ENCODE measurements at regions not wholly inside any gene's neighbourhood (a gene's known extent, or its start where the extent isn't known, plus 50 kb on each side); places are given as distances from the start of the nearest gene placed in this dataset.

GRCh38 chr3:59425371-59425770 lies 375.5 kb upstream of the CFAP20DC start:
- Histone ChIP-seq H3K9me3 (replicated peaks in 1 of 2; ENCODE audit: control insufficient read depth in 2 of 2, insufficient read depth in 1 of 2, low read depth in 1 of 2, low read length in 2 of 2) (no peaks in the 10 kb centered on the region), H2BK120ac (ENCODE audit: low read depth, low read length) (no peak overlapping the region), H3K36me3 (replicated peaks in 1 of 2; ENCODE audit: control insufficient read depth in 2 of 2, insufficient read depth in 2 of 2, low read length in 2 of 2) (no peaks in the 10 kb centered on the region), H3K4me2 (ENCODE audit: insufficient read depth, low read length, poor library complexity, severe bottlenecking) (no peak overlapping the region), H4K8ac (ENCODE audit: low read depth, low read length) (no peak overlapping the region), H3K4me3 (ENCODE audit: low read length in 2 of 2) (no peak overlapping the region), H3K14ac (ENCODE audit: low read length) (no peak overlapping the region), H4K91ac (ENCODE audit: low read depth, low read length, poor library complexity) (no peak overlapping the region), H2BK5ac (ENCODE audit: low read length) (no peak overlapping the region), H3K4me1 (ENCODE audit: control insufficient read depth in 2 of 2, insufficient read depth in 1 of 2, low read depth in 1 of 2, low read length in 2 of 2) (no peaks in the 10 kb centered on the region), H2AFZ (ENCODE audit: low read length) (no peak overlapping the region), H2AK5ac (ENCODE audit: low read depth, low read length) (no peak overlapping the region), H2BK12ac (ENCODE audit: low read length) (no peak overlapping the region), H2BK15ac (ENCODE audit: low read length) (no peak overlapping the region), H3K9ac (ENCODE audit: low read depth, low read length, poor library complexity) (no peak overlapping the region), H3K18ac (ENCODE audit: low read length) (no peak overlapping the region), H3K27me3 (ENCODE audit: control insufficient read depth in 3 of 3, insufficient read depth in 3 of 3, low read depth in 1 of 3, low read length in 3 of 3) (peaks cover 0 to 24% (median 0%) of the 10 kb centered on the region in 3 experiments), H3K79me1 (ENCODE audit: low read depth, low read length) (no peaks in the 10 kb centered on the region), H3K23ac (ENCODE audit: low read depth, low read length, poor library complexity) (no peak overlapping the region), H3K27ac (replicated peaks; ENCODE audit: low read length) (no peak overlapping the region), H3K4ac (ENCODE audit: low read length) (no peak overlapping the region)
- DNase-seq (ENCODE audit: low spot score) = no peak
- WGBS, 2 donors (ENCODE audit: extremely low coverage in 2 of 2, insufficient read length in 2 of 2, insufficient replicate concordance in 1 of 2) = no CpG with 5 or more reads among the region's 8 CpGs

DNA sequence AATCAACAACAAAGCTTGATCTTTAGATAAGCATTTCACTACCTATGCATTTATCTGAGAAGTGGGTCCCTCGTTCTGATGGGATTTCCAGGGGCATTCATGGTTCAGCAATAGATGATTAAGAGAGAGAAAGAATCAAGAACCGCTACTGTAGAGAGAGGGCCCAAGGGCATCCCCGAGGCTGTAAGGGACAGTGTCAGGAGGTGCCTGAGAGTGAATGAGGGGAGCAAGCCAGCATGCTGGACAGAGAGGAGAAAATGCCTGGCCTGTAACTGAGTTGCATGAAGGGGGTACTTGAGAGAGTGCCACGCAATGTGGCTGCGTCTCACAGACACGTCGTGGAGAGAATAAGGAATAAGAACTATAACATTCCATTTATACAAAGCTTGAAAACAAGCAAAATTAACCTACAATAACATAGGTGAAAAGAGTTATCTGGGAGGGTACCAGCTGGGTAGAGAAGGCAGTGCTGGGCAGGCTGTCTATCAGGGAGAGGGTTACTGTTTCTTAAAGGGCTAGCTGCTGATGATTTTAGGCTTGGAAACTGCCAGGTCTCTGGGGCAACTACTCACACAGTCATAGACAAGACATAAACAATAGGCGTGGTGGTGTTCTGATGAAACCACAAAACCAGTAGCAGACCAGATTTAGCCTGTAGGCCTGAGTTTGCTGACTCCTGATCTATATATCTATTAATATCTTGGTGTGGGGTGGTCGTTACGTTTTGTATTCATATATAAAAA lies 374.6 kb upstream of the CFAP20DC start:
- Histone ChIP-seq H2BK12ac (ENCODE audit: low read length) (no peak overlapping the region), H3K4ac (ENCODE audit: low read length) (no peak overlapping the region), H2BK5ac (ENCODE audit: low read length) (no peak overlapping the region), H3K23ac (ENCODE audit: low read depth, low read length, poor library complexity) (no peak overlapping the region), H3K36me3 (replicated peaks in 1 of 2; ENCODE audit: control insufficient read depth in 2 of 2, insufficient read depth in 2 of 2, low read length in 2 of 2) (no peaks in the 10 kb centered on the region), H3K27me3 (ENCODE audit: control insufficient read depth in 3 of 3, insufficient read depth in 3 of 3, low read depth in 1 of 3, low read length in 3 of 3) (peaks cover 0 to 24% (median 0%) of the 10 kb centered on the region in 3 experiments), H2AK5ac (ENCODE audit: low read depth, low read length) (no peak overlapping the region), H3K9ac (ENCODE audit: low read depth, low read length, poor library complexity) (no peak overlapping the region), H2BK120ac (ENCODE audit: low read depth, low read length) (peak overlapping the region; percentile 20), H3K18ac (ENCODE audit: low read length) (no peak overlapping the region), H3K4me2 (ENCODE audit: insufficient read depth, low read length, poor library complexity, severe bottlenecking) (no peak overlapping the region), H4K8ac (ENCODE audit: low read depth, low read length) (no peak overlapping the region), H3K79me1 (ENCODE audit: low read depth, low read length) (no peaks in the 10 kb centered on the region), H2AFZ (ENCODE audit: low read length) (no peak overlapping the region), H3K4me3 (ENCODE audit: low read length in 2 of 2) (no peak overlapping the region), H3K9me3 (replicated peaks in 1 of 2; ENCODE audit: control insufficient read depth in 2 of 2, insufficient read depth in 1 of 2, low read depth in 1 of 2, low read length in 2 of 2) (no peaks in the 10 kb centered on the region), H4K91ac (ENCODE audit: low read depth, low read length, poor library complexity) (no peak overlapping the region), H3K27ac (replicated peaks; ENCODE audit: low read length) (no peak overlapping the region), H3K4me1 (ENCODE audit: control insufficient read depth in 2 of 2, insufficient read depth in 1 of 2, low read depth in 1 of 2, low read length in 2 of 2) (no peaks in the 10 kb centered on the region), H3K14ac (ENCODE audit: low read length) (no peak overlapping the region), H2BK15ac (ENCODE audit: low read length) (no peak overlapping the region)
- no peak for DNase-seq (ENCODE audit: low spot score)
- no CpG with 5 or more reads among the region's 10 CpGs for WGBS, 2 donors (ENCODE audit: extremely low coverage in 2 of 2, insufficient read length in 2 of 2, insufficient replicate concordance in 1 of 2)

- Histone ChIP-seq H3K9ac (ENCODE audit: low read depth, low read length, poor library complexity) (no peak overlapping the region), H3K79me1 (ENCODE audit: low read depth, low read length) (no peaks in the 10 kb centered on the region), H3K23ac (ENCODE audit: low read depth, low read length, poor library complexity) (no peak overlapping the region), H3K4me3 (ENCODE audit: low read length in 2 of 2) (no peak overlapping the region), H2BK12ac (ENCODE audit: low read length) (no peak overlapping the region), H4K91ac (ENCODE audit: low read depth, low read length, poor library complexity) (no peak overlapping the region), H3K36me3 (replicated peaks in 1 of 2; ENCODE audit: control insufficient read depth in 2 of 2, insufficient read depth in 2 of 2, low read length in 2 of 2) (no peaks in the 10 kb centered on the region), H3K18ac (ENCODE audit: low read length) (no peak overlapping the region), H2AK5ac (ENCODE audit: low read depth, low read length) (no peak overlapping the region), H2BK15ac (ENCODE audit: low read length) (no peak overlapping the region), H3K14ac (ENCODE audit: low read length) (no peak overlapping the region), H3K27ac (replicated peaks; ENCODE audit: low read length) (no peak overlapping the region), H3K4ac (ENCODE audit: low read length) (no peak overlapping the region), H3K4me2 (ENCODE audit: insufficient read depth, low read length, poor library complexity, severe bottlenecking) (no peak overlapping the region), H2BK5ac (ENCODE audit: low read length) (no peak overlapping the region), H2AFZ (ENCODE audit: low read length) (no peak overlapping the region), H3K9me3 (replicated peaks in 1 of 2; ENCODE audit: control insufficient read depth in 2 of 2, insufficient read depth in 1 of 2, low read depth in 1 of 2, low read length in 2 of 2) (no peaks in the 10 kb centered on the region), H3K27me3 (ENCODE audit: control insufficient read depth in 3 of 3, insufficient read depth in 3 of 3, low read depth in 1 of 3, low read length in 3 of 3) (peaks cover 0 to 21% (median 0%) of the 10 kb centered on the region in 3 experiments), H2BK120ac (ENCODE audit: low read depth, low read length) (no peak overlapping the region), H4K8ac (ENCODE audit: low read depth, low read length) (no peak overlapping the region), H3K4me1 (ENCODE audit: control insufficient read depth in 2 of 2, insufficient read depth in 1 of 2, low read depth in 1 of 2, low read length in 2 of 2) (peaks cover 0 to 2% of the 10 kb centered on the region in 2 donors)
- WGBS, 2 donors (ENCODE audit: extremely low coverage in 2 of 2, insufficient read length in 2 of 2, insufficient replicate concordance in 1 of 2) = no CpG with 5 or more reads among the region's 11 CpGs
- DNase-seq (ENCODE audit: low spot score) = no peak
Observed at GRCh38 chr3:59423707-59424106, 373.9 kb upstream of the CFAP20DC start.

GRCh38 chr3:59422312-59422711 lies 372.5 kb upstream of the CFAP20DC start:
- Histone ChIP-seq H3K4me3 (ENCODE audit: low read length in 2 of 2) (no peak overlapping the region), H3K9me3 (replicated peaks in 1 of 2; ENCODE audit: control insufficient read depth in 2 of 2, insufficient read depth in 1 of 2, low read depth in 1 of 2, low read length in 2 of 2) (no peaks in the 10 kb centered on the region), H3K79me1 (ENCODE audit: low read depth, low read length) (no peaks in the 10 kb centered on the region), H3K4me1 (ENCODE audit: control insufficient read depth in 2 of 2, insufficient read depth in 1 of 2, low read depth in 1 of 2, low read length in 2 of 2) (peaks cover 0 to 4% of the 10 kb centered on the region in 2 donors), H3K18ac (ENCODE audit: low read length) (no peak overlapping the region), H3K27me3 (ENCODE audit: control insufficient read depth in 3 of 3, insufficient read depth in 3 of 3, low read depth in 1 of 3, low read length in 3 of 3) (peaks cover 0 to 12% (median 0%) of the 10 kb centered on the region in 3 experiments), H3K23ac (ENCODE audit: low read depth, low read length, poor library complexity) (no peak overlapping the region), H4K8ac (ENCODE audit: low read depth, low read length) (no peak overlapping the region), H2BK120ac (ENCODE audit: low read depth, low read length) (no peak overlapping the region), H2BK12ac (ENCODE audit: low read length) (no peak overlapping the region), H3K9ac (ENCODE audit: low read depth, low read length, poor library complexity) (no peak overlapping the region), H2BK15ac (ENCODE audit: low read length) (no peak overlapping the region), H3K4me2 (ENCODE audit: insufficient read depth, low read length, poor library complexity, severe bottlenecking) (no peak overlapping the region), H2BK5ac (ENCODE audit: low read length) (no peak overlapping the region), H3K4ac (ENCODE audit: low read length) (no peak overlapping the region), H2AFZ (ENCODE audit: low read length) (no peak overlapping the region), H2AK5ac (ENCODE audit: low read depth, low read length) (no peak overlapping the region), H3K36me3 (replicated peaks in 1 of 2; ENCODE audit: control insufficient read depth in 2 of 2, insufficient read depth in 2 of 2, low read length in 2 of 2) (no peaks in the 10 kb centered on the region), H3K14ac (ENCODE audit: low read length) (no peak overlapping the region), H3K27ac (replicated peaks; ENCODE audit: low read length) (no peak overlapping the region), H4K91ac (ENCODE audit: low read depth, low read length, poor library complexity) (no peak overlapping the region)
- no peak for DNase-seq (ENCODE audit: low spot score)
- no CpG with 5 or more reads among the region's 4 CpGs for WGBS, 2 donors (ENCODE audit: extremely low coverage in 2 of 2, insufficient read length in 2 of 2, insufficient replicate concordance in 1 of 2)

All from neuronal stem cell (in vitro differentiated cells).